GM18499 (cell line): ENCODE measurements at regions not wholly inside any gene's neighbourhood (a gene's known extent, or its start where the extent isn't known, plus 50 kb on each side); places are given as distances from the start of the nearest gene placed in this dataset.

ENCODE experiments used
- ATAC-seq: cut with Tn5 transposase; IDR thresholded peaks from one replicate; pipeline ENCODE4 v1.9.1; 2021; ENCODE audit warnings: moderate number of reproducible peaks; ENCODE audit not compliant: insufficient read depth, unreplicated experiment

DNA sequence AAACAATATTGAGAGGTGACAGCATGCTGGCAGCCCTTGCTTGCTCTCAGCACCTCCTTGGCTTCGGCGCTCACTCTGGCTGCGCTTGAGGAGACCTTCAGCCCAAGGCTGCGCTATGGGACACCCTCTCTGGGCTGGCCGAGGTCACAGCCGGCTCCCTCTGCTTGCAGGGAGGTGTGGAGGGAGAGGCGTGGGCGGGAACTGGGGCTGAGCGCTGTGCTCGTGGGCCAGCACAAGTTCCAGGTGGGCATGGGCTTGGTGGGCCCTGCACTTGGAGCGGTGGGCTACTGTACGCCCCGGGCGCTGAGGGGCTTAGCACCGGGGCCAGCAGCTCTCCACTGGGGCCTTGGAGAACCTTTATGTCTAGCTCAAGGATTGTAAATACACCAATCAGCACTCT, 1613.8 kb upstream of the IGFBP7 start:
- ATAC-seq = no peak

DNA sequence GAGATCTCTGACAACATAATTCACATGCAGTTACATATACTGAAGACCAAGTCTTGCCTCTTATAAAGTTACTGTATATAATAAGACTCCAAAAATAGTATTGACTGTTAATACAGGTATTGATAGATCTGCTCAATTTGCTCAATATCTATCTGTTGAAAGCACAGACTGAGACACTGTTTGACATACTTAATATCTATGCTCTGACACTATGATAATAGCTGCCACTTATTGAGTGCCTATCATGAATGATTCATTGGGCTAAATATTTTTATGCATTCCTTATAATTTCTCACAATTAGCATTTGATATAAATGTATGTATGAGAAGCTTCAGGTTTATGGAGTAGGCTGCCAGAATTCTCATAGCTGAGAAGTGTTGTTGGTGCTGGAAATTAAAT, 1600.9 kb upstream of the IGFBP7 start:
- no peak for ATAC-seq

- ATAC-seq = no peak
These were observed 1578.4 kb upstream of the IGFBP7 start for GRCh38 chr4:58688568-58688967.

DNA sequence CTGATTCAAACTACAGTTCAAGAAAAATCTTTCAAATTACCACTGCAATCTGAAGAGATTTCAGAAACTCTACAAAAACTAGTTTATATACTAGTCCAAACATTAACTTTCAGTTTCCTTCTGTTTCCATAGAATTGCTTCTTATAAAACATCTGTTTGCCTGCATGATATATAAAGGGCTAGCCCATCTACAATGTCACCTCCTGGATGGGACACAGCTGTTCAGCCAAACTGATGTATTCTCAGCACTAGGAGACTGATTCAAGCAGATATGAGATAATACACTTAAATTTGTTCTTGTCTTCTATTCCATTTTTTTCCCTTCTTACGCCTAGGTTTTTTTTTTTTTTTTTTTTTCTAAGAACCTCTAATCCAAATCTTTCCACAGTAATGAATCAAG, 1569.7 kb upstream of the IGFBP7 start:
- ATAC-seq = no peak

GRCh38 chr4:58679051-58679450, 1568.9 kb upstream of the IGFBP7 start:
- no peak for ATAC-seq

- no peak for ATAC-seq
These were observed 1559.6 kb upstream of the IGFBP7 start for GRCh38 chr4:58669783-58670182.

GRCh38 chr4:58665649-58666048, 1555.5 kb upstream of the IGFBP7 start:
- no peak for ATAC-seq

DNA sequence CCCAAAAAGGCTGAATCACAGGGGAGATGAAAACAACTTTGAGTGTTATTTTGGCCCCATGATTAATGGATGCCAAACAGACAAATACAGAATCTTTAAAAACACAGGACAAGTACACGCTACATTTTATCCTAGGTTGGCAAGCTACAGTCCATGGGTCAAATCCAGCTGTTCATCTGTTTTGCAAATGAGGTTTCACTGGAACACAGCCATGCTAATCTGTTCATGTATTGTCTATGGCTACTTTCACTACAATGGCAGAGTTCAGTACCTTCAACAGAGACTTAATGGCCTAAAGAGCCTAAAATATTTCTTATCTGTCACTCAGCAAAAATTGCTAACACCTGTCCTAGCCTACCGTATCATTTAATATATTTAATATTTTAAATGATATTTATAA, 1548.5 kb upstream of the IGFBP7 start:
- no peak for ATAC-seq

- no peak for ATAC-seq
These were observed 1543.1 kb upstream of the IGFBP7 start for GRCh38 chr4:58653251-58653650.

DNA sequence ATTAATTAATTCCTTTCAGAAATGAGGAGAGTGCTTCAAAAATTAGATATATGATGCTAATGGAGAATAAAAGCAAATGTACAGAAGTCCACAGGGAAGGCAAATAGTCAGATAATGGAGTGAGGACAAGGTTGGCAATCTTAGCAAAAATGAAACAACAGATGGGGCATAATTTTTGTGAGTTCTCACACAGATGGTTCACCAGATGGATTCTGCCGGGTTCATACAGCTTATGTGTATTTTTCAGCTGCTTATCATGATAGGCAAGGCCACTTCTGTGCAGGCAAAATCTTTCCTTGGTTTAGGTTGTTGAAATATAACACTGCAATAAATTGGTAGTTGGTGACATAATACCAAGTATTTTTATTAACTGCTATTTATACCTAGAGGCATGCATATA, 1539.0 kb upstream of the IGFBP7 start:
- no peak for ATAC-seq

DNA sequence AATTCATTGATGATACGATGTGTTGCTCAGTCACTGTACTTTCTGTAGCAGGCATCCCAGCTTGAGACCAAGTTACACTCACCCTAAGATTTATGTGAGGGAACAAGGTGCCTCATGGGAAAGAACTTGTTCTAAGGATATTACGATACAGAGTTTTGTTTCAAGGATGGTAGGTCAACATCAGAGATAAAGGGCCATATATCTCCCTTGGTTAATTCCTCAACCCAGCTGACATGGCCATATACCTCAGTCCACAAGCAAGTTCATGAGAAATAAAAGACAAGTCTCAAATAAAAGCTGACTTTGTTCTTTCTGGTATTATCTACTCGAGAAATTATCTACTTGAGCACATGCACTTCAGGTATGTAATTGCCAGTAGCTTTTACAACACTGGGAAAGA, 1535.9 kb upstream of the IGFBP7 start:
- no peak for ATAC-seq

- ATAC-seq = no peak
These were observed 1534.4 kb upstream of the IGFBP7 start for GRCh38 chr4:58644549-58644948.

- no peak for ATAC-seq
These were observed 1526.2 kb upstream of the IGFBP7 start for GRCh38 chr4:58636381-58636780.

GRCh38 chr4:58617226-58617625, 1507.0 kb upstream of the IGFBP7 start:
- ATAC-seq = no peak

GRCh38 chr4:58611012-58611411, 1500.8 kb upstream of the IGFBP7 start:
- no peak for ATAC-seq

DNA sequence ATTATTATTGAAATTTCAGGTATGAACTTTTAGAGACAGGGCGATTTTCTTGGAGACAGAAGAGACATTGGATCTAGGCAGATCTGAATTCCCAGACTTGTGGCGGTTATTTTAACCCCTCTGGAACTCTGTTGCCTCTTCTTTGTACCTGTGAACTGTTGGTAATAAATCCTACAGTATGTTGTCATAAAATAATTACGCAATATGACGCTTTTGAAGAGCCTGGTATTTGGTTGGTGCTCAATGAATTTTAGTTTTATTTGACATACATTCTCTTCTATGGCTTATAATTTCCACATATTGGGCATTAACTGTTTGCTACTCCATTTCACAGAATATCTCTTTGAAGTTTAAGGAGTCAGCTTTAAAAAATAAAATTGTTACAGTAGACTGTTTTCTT, 1496.1 kb upstream of the IGFBP7 start:
- no peak for ATAC-seq

GRCh38 chr4:58603951-58604350, 1493.8 kb upstream of the IGFBP7 start:
- ATAC-seq = no peak

DNA sequence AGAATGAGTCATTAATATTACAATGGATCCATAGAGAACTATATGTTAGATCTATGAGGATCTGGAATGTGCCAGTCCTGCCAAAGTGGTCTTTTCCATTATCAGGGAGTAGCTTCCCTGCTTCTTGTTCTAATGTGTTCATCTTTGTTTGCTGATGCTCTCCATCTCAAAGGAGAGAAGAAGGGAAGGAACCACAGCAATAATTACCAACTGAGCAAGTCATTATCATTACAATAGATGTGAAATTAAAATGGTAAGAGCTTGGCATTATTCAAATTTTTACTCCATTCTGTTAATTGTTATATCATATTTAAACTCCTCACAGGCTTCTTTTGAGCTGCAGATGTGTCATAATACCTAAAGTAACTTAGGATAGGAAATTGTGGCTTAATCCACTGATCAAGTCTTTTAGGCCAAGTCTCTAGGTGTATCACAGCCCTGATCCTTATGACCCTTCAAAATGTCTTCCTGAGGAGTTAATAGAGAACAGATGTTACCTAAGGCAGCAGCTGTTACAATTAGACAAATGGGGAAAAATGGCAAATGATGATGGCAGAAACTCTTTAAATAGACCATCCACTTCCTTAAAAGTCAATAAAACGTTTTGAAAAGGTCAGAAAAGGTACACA, 1492.7 kb upstream of the IGFBP7 start:
- ATAC-seq = no peak

- no peak for ATAC-seq
These were observed 1491.8 kb upstream of the IGFBP7 start for GRCh38 chr4:58602022-58602421.

GRCh38 chr4:58600290-58600689, 1490.1 kb upstream of the IGFBP7 start:
- ATAC-seq = no peak

DNA sequence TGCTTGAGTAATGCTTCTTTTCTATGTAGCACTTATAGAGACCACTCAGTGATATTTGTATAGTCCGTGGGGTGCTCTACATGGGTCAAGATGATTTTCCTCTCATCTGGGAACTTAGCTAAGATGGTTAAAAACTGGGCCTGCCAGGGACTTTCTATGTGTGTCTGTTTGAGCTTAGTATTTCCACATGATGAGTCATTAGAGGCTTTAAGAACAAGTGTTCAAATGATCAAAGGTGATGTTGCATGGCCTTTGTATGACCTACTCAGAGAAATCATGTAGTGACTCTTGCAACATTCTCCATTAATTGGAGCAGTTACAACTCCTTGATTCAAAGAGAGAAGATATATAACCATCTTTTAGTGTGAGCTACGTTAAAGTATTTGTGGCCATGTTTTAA, 1480.5 kb upstream of the IGFBP7 start:
- ATAC-seq = no peak

- ATAC-seq = no peak
These were observed 1477.7 kb upstream of the IGFBP7 start for GRCh38 chr4:58587856-58588255.

DNA sequence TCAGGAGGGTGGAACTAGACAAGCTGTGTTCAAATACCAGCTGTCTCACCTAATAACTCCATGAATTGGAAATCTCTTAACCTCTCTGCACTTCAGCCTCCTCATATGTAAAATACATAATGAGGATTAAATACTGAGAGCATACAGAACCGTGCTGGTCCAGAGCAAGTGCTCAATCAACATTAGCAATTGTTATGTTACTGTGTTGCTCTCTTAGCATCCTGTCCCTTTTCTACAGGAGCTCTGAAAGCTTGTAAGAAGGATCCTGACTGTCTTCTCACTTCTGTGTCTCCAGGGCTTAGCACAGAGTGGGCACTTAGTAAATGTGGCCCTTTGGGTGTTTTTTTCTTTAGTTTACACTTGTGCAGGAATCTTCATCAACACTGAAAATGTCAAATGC, 1456.1 kb upstream of the IGFBP7 start:
- ATAC-seq = no peak
